Fibroblast of lung (primary cell): ENCODE measurements at regions not wholly inside any gene's neighbourhood (a gene's known extent, or its start where the extent isn't known, plus 50 kb on each side); places are given as distances from the start of the nearest gene placed in this dataset.

Source experiments
- CTCF ChIP-seq, 2 donors: IDR thresholded peaks in 1 of 2; conservative IDR thresholded peaks in 1 of 2; 1 replicate in 1 of 2; 2 replicates in 1 of 2; pipeline ENCODE4 v1.5.1; 2011 to 2012; ENCODE audit warnings: low read length in 2 of 2, control low read depth in 1 of 2, inconsistent platforms in 1 of 2, low read depth in 1 of 2, mild to moderate bottlenecking in 1 of 2
- EZH2 ChIP-seq: IDR thresholded peaks from 2 replicates; pipeline ENCODE4 v1.5.1; 2012; ENCODE audit warnings: low read length, control low read depth, mild to moderate bottlenecking; ENCODE audit errors: missing control alignments

DNA sequence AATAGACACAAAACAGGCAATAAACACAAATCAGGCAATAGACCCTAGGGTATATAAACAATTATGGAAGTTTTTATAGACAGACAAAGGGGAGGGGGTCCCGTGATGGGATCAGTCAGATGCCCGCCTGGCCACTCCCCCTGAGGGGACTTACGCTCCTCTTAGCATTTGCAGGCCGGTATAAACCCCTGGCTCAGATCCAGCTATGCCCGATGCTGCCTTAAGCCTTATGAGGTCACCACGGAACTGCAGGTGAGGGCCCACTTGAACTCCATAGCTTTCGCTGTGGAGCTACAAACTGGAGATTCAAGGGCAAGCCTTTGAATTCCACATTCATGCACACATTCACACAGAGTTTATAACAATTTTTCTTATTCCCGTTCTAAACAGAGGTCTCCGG lies 340.5 kb upstream of the USP9Y start:
- TF ChIP-seq CTCF (conservative IDR thresholded peaks at IDR 0.05 in 1 of 2, IDR thresholded peaks at IDR 0.05 in 1 of 2; ENCODE audit: low read depth in 1 of 2, low read length in 2 of 2) = no peak
- TF ChIP-seq EZH2 = no peak
